ENCODE measurements at regions not wholly inside any gene's neighbourhood (a gene's known extent, or its start where the extent isn't known, plus 50 kb on each side); places are given as distances from the start of the nearest gene placed in this dataset.

GRCh38 chr18:25814841-25815458 is 275.5 kb downstream of the SS18 start:
- H3K4me3 ChIP-seq (ENCODE audit: low read length), result peak overlapping the region; percentile 29; the same call in 1 of the 2 replicates

GRCh38 chr18:25813110-25813509 is 277.3 kb downstream of the SS18 start:
- no peak for TF ChIP-seq ZNF274 (IDR thresholded peaks at IDR 0.05; ENCODE audit: low read depth, low read length)
- H3K4me3 ChIP-seq (ENCODE audit: low read length), result no peak overlapping the region

More at GRCh38 chr18:25814841-25815458, 275.5 kb downstream of the SS18 start:
- no peak for TF ChIP-seq ZNF274 (IDR thresholded peaks at IDR 0.05; ENCODE audit: low read depth, low read length)

GRCh38 chr18:25810736-25811135 is 279.7 kb downstream of the SS18 start:
- no peak overlapping the region for H3K4me3 ChIP-seq (ENCODE audit: low read length)
- no peak for TF ChIP-seq ZNF274 (IDR thresholded peaks at IDR 0.05; ENCODE audit: low read depth, low read length)

DNA sequence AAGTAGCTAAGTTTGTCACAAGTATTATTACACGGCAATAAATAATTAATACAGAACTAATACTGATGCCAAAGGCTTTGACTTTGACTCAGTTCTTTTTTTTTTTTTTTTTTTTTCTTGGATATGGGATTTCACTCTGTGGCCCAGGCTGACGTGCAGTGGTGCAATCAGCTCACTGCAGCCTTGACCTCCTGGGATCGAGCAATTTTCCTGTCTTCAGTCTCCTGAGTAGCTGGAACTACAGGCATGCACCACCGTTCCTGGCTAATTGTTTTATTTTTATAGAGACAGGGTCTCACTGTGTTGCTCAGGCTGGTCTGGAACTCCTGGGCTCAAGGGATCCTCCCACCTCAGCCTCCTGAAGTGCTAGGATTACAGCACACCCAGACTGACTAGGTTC is 284.5 kb downstream of the SS18 start:
- H3K4me3 ChIP-seq (ENCODE audit: low read length), result no peak overlapping the region
- no peak for TF ChIP-seq ZNF274 (IDR thresholded peaks at IDR 0.05; ENCODE audit: low read depth, low read length)

DNA sequence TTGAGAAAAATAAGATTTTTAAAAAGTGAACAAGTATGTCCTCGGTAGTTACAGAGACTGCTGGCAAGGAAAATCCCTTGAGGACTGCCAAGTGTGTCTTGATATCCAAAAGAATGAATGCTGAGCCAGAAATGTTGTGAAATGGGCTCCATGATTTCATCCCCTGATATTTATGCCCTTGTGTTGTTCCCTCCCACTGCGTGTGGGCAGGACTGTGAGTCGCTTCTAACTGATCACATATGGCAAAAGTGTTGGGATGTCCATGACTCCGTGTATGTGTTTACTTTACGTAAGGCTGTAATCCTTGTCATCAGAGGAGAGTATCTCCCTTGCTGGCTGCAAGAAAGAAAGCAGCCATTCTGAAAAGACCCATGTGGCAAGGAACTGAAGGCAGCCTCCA is 285.1 kb downstream of the SS18 start:
- H3K4me3 ChIP-seq (ENCODE audit: low read length), result no peak overlapping the region
- no peak for TF ChIP-seq ZNF274 (IDR thresholded peaks at IDR 0.05; ENCODE audit: low read depth, low read length)

GRCh38 chr18:25799231-25799630 is 291.2 kb downstream of the SS18 start:
- no peak overlapping the region for H3K4me3 ChIP-seq (ENCODE audit: low read length)
- TF ChIP-seq ZNF274 (IDR thresholded peaks at IDR 0.05; ENCODE audit: low read depth, low read length), result no peak

- no peak for TF ChIP-seq ZNF274 (IDR thresholded peaks at IDR 0.05; ENCODE audit: low read depth, low read length)
- no peak overlapping the region for H3K4me3 ChIP-seq (ENCODE audit: low read length)
These were observed 292.4 kb downstream of the SS18 start for GRCh38 chr18:25798046-25798445.

- no peak overlapping the region for H3K4me3 ChIP-seq (ENCODE audit: low read length)
- no peak for TF ChIP-seq ZNF274 (IDR thresholded peaks at IDR 0.05; ENCODE audit: low read depth, low read length)
These were observed 295.2 kb downstream of the SS18 start for GRCh38 chr18:25795213-25795612.

DNA sequence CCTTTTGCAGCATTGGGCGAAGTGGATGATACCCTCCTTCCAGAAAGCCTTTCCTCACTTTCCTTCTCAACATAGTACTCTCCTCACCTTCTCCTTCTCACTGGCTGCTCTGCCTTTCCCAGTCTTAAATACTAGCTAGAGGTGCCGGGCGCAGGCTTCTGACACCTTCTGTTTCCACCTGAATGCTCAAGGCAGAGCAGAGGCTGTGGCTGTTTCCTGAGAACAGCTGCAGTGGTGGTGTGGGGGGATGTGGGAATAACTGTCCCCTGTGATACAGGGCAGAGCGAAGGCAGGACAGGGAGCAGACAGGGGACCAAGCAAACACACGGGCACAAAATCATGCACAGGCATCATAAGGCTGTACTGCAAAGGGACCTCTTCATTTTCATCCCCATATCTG is 303.1 kb downstream of the SS18 start:
- no peak for TF ChIP-seq ZNF274 (IDR thresholded peaks at IDR 0.05; ENCODE audit: low read depth, low read length)
- no peak overlapping the region for H3K4me3 ChIP-seq (ENCODE audit: low read length)

GRCh38 chr18:25786758-25787157 is 303.7 kb downstream of the SS18 start:
- no peak overlapping the region for H3K4me3 ChIP-seq (ENCODE audit: low read length)
- TF ChIP-seq ZNF274 (IDR thresholded peaks at IDR 0.05; ENCODE audit: low read depth, low read length), result no peak

GRCh38 chr18:25780105-25780504 is 310.3 kb downstream of the SS18 start:
- no peak for TF ChIP-seq ZNF274 (IDR thresholded peaks at IDR 0.05; ENCODE audit: low read depth, low read length)
- H3K4me3 ChIP-seq (ENCODE audit: low read length), result no peak overlapping the region

DNA sequence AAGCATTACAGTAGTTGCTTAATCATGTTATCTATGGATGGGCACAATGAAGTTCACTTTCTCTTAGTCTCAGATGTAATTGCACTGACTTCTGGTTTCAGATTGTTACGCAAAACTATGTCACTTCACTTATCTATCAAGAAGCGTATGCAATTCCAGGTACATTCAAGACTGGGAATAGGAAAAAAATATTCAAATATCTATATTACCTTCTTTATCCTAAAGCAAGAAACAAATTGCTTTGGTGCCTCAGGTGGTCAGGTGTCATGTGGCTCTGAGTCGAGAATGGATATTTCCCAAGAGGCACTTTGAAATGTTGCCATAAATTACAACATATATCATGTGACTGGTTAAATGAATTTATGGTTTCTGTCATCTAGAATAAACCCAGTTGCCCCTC is 318.6 kb downstream of the SS18 start:
- TF ChIP-seq ZNF274 (IDR thresholded peaks at IDR 0.05; ENCODE audit: low read depth, low read length), result no peak
- no peak overlapping the region for H3K4me3 ChIP-seq (ENCODE audit: low read length)

- H3K4me3 ChIP-seq (ENCODE audit: low read length), result no peak overlapping the region
- no peak for TF ChIP-seq ZNF274 (IDR thresholded peaks at IDR 0.05; ENCODE audit: low read depth, low read length)
These were observed 325.6 kb downstream of the SS18 start for GRCh38 chr18:25764777-25765176.

DNA sequence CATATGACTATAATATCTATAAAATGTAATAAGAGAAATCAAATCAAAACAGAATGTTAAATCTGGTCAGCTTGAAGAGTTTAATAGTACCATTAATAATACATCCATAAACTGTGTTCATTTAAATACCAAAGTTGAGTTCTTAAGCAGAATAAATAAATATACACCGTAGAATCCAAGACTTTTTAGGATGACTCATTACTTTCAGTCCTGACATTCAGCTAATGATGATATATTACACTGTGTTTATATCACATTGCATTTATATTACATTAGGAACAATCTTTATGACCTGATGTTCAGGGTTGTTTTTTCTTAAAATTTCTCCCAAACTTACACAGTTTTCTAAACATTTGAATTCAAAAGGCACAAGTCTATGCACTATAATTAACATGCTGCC is 331.3 kb downstream of the SS18 start:
- TF ChIP-seq ZNF274 (IDR thresholded peaks at IDR 0.05; ENCODE audit: low read depth, low read length), result no peak
- no peak overlapping the region for H3K4me3 ChIP-seq (ENCODE audit: low read length)

DNA sequence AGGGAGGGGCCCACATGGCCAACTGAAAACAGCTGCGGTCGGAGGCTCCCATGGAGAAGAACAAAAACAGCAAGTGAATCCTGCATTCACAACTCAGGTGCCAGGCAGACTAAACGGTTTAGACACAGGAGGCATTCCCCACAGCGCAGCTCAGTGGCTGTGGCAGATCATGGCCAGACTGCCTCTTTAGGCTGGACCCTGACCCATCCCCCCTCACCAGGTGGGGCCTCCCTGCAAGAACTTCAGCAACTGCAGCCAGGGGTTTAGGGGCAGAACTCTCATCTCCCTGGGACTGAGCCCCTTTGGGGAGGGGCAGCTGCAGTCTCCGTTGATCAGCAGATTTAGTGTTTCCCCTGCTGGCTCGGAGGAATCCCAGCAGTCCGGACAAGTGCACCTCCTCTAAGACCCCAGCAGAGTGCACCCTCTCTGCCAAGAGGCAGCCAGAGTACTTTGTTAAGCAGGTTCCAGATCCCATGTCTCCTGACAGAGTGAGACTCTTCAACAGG is 346.7 kb downstream of the SS18 start:
- TF ChIP-seq ZNF274 (IDR thresholded peaks at IDR 0.05; ENCODE audit: low read depth, low read length), result no peak
- no peak overlapping the region for H3K4me3 ChIP-seq (ENCODE audit: low read length)

GRCh38 chr18:25739376-25739775 is 351.0 kb downstream of the SS18 start:
- H3K4me3 ChIP-seq (ENCODE audit: low read length), result no peak overlapping the region
- no peak for TF ChIP-seq ZNF274 (IDR thresholded peaks at IDR 0.05; ENCODE audit: low read depth, low read length)

All from GM08714 (cell line).